Right ventricle myocardium inferior (tissue), 1 donor: ENCODE measurements at regions not wholly inside any gene's neighbourhood (a gene's known extent, or its start where the extent isn't known, plus 50 kb on each side); places are given as distances from the start of the nearest gene placed in this dataset.
A peak's percentile ranks its signal among the peaks of the same experiment; 100 is the strongest.

ENCODE experiments used
- ATAC-seq: fragments of 200-7000 bp; cut with Tn5 transposase; one replicate; pipeline ENCODE4 v1.9.1; 2020; ENCODE audit warnings: mild to moderate bottlenecking, moderate library complexity
- DNase-seq: peaks from one replicate; pipeline ENCODE4 v3.0.0; 2021; ENCODE audit errors: missing footprints
- intact Hi-C: fragments of 100-400 bp; cut with DNase I; formaldehyde crosslinking; loops from one replicate; pipeline ENCODE4 v1.11.0; 2022
- donor health status: DM: no; HTN: yes; CAD: no; lungs with severe emphysema.

DNA sequence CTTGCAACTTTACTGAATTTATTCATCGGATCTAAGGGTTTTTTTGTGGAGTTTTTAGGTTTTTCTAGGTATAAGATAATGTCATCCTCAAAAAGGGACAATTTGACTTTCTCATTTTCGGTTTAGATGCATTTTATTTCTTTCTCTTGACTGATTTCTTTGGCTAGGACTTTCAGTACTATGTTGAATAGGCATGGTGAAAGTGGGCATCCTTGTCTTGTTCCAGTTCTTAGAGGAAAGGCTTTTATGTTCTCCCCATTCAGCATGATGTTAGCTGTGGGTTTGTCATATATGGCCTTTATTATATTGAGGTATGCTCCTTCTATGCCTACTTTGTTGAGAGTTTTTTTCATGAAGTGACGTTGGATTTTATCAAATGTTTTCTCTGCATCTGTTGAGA lies 106.7 kb downstream of the FAM43A start:
- ATAC-seq: no peak
- intact Hi-C loops: no loop called here
- no peak for DNase-seq

DNA sequence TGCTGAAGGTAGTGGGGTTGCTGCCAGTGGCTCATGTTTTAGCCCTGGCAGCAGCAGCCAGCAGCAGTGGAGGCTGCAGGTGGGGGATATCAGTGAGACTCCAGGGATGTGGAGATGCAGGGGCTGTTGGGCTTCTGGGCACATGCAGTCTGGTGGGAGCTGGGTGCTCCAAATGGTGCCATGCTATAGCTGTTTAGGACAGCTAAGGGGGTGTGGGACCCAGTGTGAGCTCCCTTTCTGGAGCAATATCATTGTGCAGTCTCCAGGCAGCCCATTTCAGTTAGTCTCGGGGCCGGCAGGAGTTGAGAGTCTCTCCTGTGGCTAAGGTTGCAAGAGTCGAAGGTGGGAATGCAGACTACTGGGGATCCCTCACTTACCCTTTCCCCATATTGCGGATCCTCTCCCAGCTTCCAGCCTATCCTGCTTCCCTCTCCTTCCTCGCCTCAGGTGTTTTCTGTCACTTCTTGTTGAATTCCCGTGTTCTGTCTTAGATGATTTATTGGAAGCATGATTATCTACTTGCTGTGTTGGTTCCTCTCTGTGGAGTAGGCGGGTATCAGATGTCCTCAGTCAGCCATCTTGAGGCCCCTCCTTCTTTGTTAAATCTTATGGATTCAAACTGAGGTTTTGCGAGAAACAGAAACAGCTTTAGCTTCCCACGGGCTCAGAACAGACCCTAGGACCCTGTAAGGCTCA lies 112.0 kb downstream of the FAM43A start:
- intact Hi-C loops: no loop called here
- ATAC-seq (no peak), DNase-seq (no peak)

DNA sequence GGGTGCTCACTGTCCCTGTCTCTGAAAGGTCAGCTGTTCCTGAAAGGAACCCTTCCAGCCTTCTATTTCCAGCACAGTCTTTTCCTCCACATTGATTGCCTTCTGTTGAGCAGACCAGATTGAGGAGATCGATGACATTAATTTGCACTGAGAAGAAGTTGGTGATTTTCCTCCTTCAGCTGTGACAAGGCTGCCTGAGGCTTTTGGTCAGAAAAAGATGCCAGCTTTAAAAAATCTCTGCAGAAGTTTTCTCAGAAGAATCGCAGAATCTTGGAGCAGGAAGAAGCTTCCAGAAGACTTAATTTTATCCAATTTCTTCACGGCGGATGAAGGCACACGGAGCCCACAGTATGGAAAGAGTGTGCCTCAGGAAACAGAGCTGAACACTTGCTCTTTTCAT lies 112.8 kb downstream of the FAM43A start:
- ATAC-seq: no peak
- intact Hi-C loops: no loop called here
- DNase-seq: no peak

DNA sequence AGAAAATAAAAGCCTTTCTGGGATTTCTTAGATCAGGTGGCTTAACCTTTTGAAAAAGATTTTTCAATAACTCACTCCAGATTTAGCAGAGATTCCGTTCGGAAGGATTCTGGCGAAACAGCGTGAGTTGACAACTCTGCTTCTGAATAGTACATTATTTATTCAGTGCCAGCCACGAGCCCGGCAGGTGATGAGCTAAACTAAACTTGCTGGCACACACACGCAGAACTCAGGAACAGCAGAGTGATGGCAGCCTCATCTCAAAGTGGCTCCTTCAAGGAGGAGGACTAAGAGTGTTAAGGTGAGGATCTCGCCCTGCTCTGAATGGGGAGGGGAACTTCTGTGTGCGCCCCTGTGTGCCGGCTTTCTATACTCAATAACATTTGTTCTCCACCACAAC lies 114.3 kb downstream of the FAM43A start:
- DNase-seq: no peak
- intact Hi-C loops: no loop called here
- no peak for ATAC-seq

DNA sequence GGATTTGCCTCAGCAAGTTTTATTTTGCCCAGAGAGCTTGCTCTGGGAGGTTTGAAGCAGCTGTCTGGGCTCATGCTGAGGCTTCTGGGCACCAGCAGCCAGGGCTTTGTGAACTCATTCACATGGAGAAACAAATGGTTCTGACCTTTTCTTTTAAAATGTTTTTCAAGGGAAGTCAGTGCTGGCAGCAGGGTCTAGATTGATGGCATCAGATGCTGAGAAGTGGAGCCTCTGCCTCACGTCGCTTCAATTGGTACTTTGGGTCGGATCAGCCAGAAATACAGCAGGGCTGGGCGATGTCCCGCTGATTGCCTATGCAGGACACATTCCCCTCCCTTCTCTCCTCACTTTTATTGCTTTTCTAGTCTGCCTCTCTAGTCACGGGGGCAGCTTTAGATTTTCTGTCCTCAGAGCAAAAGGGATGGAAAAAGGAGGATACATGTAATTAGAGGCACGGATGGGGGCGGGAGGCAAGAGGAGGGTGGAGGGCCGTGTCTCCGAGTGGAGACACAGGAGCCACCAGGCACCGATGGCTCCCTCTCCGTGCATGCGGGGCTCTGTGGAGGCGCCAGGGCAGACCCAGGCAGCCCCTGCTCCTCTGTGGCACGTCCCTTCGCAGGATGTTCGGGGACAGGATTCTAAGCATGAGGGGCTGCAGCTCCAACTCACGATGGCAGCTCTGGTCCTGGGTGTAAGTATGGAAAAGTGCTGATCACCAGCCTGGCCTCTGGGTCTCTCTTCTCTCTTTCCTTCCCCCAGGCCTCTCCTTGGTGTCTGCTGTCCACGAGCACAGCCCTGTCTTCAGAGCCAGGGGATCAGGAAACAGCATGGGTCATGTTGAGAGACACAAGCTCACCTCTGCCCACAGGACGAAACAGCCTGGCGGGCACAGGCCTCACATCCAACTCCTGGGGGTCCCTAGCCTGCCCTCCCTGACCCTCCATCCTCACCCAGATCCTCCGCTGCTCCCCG lies 116.1 kb downstream of the FAM43A start:
- ATAC-seq: no peak
- DNase-seq: no peak
- intact Hi-C loops: no loop called here

DNA sequence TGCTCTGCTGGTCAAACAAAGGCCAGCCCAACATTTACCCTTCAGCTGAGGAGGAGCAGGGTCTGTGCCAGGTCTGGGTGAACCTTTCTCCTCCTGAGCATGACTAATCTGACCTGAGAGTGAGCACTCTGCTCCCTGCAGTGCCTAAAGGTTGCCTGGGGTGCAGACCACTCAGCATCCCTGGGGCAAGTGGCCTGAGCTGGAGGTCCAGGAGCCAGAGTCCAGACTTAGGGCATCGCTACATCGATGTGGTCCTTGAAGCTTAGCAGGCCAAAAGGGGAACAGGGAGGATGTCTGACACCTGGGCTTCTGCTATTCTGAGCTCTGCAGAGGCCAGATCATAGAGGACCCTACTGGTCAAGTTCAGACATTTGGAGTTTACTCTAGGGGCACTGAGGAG lies 119.1 kb downstream of the FAM43A start:
- DNase-seq (no peak), ATAC-seq (no peak)
- intact Hi-C loops: no loop called here

DNA sequence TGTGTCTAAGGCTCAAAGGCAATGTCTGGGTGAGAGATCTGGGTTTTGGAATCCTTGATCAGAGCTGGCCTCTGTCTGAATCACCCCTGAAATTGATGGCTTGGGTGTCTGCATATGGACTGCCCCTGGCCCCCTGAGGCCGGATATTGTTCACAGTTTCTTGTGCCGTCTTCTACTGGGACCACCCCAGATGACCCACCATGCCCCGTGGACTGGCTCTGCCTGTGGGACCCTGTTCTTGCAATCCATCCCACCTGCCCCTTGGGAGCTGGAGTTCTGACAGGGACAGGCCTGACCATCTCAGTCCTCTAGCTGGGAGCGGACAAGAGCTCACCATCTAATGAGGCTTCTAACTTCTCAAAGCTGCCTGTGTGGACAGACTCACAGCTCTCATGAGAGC lies 119.9 kb downstream of the FAM43A start:
- intact Hi-C loops: no loop called here
- ATAC-seq: no peak
- no peak for DNase-seq

DNA sequence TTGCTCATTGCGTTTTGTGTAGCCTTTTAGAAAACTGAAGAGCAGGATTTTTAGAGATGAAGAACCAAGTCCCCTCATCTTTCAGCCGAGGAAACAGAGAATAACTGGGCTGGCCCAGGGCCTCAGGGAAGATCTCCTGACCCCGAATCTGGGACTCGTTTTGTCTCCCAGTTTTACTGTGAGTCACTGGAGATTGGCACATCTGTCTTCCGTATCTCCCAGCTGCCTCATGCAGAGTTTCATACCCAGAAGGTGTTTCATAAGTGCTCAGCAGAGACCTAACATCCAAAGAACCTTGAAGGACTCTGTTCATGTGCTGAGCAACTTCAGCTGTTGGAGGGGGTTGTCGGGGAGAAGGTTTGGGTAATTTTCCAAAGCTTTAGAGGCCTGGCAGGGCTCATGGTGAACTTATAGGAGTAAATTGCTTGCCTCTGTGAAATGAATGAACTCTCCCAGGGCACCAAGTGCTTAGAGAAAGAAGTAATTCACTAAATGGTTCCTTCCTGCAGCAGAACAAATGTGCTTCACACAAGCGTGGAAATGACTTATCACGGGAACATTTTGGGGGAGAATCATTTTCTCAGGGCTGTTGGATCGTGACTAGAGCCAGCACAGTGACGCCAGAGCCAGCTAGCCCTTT lies 121.4 kb downstream of the FAM43A start:
- intact Hi-C loops: no loop called here
- DNase-seq (no peak), ATAC-seq (no peak)

DNA sequence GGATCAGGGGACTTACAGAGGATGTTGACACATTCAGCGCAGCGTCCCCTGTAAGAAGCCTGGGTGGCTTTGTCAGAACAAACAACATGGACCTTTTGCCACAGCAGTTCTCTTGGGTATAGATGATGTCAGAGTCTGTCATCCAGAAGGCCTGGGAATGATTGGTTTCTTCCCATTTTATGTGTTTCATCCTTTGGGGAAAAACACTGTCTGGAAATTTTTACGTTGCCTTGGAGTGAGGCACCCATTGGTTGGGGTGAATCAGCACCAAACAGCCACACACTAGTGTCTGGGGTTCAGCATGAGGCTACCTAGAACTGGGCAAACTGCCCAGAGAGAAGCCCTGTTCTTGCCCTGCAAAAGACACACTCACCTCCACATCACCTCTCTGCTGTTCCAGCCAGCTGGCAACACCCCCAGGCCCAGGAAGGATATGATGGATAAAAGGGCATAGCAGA lies 123.0 kb downstream of the FAM43A start:
- intact Hi-C loops: no loop called here
- no peak for DNase-seq
- ATAC-seq: no peak

DNA sequence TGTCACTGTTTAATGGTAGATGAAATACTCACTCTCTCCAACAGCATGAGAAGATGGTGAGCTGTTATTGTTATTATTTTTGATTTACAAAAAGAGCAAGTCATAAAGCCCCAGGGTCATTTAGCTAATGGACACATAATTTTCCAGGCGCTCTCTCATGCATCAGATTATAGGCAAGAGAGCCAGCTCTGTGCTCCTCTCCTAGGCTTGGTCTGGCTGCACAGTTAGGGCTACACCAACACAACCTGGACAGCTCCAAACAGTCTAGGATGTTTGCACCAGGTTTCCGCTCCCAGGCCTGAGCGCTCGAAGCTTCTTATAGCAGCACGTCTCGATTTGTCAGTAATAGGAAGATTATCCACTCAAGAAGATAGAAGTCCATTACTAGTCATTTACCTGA lies 123.7 kb downstream of the FAM43A start:
- ATAC-seq (no peak), DNase-seq (no peak)
- intact Hi-C loops: no loop called here

DNA sequence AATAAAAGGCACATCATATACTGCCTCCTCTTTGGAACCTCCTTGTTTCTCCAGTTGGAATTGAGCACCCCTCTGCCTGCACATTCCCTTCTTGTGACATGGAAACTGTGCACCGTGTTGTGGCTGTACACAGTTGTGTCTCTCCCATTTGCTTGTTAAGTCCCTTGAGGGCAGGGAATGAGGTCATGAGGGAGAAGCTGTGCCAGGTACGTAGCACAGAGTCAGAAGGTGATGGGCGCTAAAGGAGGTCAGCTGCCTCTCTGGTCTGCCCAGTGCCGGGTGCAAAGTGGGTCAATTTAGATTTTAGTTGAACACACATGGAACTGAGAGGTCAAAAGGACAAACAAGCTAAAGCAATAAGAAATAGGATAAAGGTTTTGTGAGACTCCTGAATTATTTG lies 124.4 kb downstream of the FAM43A start:
- no peak for ATAC-seq
- intact Hi-C loops: no loop called here

DNA sequence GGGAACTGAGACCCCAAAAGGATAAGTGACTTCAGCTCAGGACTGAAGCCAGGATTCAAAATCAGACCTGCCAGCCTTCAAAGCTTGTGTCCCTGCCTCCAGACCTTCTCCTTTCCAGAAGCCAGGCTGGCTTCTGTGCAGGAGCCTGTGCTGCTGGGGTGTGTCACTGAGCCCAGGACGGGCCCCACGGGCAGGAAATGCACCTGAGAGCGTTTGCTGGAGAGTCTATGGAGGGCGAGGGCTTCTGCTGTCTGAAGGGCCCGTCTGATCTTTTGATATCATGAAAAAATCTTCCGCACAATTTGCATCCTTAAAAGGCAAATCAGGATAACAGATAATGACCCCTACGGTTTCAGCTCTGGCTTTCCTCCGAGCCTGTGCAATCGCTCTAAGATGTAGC lies 125.4 kb downstream of the FAM43A start:
- no peak for ATAC-seq
- DNase-seq: no peak
- intact Hi-C loops: no loop called here

More for the DNA sequence above, 124.4 kb downstream of the FAM43A start:
- DNase-seq: no peak

DNA sequence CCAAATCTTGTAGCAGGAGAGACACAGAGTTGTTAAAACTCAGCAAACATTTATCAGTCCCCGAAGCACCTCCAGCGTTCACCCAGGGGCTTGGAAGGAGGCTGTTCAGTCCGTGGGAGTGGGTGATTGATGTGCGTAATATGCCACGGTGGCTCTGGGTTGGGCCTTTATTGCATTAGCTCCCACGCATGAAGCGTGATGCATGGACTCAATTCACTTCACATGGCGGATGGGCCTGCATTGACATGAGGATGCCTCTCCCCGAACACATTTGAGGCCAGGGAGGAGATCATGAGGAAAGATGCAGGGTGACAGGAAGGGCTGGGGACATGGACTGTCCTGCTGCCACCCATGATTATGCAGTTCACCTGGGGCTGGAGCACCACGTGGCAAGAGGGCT lies 126.5 kb downstream of the FAM43A start:
- intact Hi-C loops: no loop called here
- ATAC-seq: no peak

DNA sequence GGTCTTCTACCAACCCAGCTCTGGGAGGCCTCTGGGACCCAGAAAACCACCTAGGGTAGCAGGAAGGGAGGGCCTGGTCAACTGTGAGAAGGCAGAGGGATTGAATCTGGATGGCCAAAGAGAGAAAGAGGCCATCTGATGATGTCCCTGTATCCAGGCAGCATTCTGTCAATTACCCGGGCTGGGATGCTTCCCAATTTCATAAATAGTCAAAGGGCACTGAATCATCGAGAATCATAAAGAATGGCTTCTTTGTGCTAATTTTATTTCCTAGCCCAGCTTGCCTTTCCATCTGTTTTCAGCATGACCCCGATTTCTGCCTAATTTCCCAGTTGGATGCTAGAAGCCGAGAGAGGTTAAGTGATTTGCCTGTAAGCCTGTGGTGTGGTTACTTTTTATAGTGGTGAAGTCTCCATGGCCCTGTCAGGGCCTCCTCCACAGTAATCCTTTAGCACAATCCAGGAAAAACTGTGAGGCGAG lies 129.2 kb downstream of the FAM43A start:
- DNase-seq (no peak), ATAC-seq (peak; percentile 72)

More for the DNA sequence above, 126.5 kb downstream of the FAM43A start:
- no peak for DNase-seq

DNA sequence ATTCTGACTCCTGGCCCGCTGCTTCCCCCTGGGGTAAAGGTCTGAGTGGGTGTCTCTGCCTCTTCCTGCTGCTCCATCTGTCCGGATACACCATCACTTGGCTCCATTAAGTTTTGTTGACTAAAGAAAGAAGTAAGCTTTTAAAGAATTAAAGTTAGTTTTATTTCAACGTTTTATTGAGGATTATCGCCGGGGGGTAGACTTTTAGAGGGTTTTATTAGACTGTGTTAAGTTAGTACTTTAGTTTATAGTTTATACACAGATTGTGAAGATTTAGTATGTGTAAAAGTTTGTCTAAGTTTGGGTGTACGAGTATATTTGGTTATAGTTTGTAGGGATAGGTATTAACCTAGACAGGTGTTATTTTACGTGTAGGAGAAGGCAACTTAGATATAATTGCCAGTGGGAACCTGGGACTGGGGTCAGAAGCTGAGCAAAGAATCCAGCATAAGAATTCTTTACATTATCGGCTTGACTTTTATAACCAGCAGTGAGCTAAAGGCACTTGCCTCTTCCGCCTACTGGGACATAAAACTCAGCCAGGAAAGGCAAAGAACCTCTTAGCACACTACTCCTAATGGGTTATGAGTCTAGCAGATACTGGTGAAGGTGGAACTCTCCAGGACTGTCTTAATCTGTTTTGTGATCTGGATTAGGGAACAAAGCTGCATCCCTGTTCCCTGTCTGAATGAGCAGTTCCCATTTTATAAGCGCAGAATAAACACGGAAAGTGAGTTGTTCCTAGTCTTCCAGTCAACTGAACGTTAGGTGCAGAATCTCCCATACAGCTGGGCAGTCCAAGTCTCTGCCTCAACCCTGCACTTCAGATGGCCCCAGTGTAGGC lies 131.3 kb downstream of the FAM43A start:
- intact Hi-C loops: no loop called here
- ATAC-seq: no peak
- DNase-seq: no peak

More for the DNA sequence above, 129.2 kb downstream of the FAM43A start:
- intact Hi-C loops: no loop called here

DNA sequence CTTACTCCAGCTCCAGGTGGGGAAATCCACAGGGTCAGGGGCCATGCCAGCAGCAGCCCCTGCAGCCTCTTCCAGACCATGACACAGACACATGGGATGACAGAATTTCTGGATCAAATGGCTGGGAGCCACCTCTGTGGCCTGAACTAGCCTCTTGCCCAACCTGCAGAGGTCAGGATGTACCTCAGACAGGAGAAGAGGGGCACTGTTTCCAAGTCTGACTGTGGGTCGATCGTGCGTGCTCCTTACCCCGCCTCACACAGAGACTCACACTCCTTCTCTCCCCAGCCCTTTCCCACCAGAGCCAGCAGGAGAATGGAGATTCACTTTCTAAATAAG lies 131.9 kb downstream of the FAM43A start:
- no peak for DNase-seq
- no peak for ATAC-seq
- intact Hi-C loops: no loop called here

DNA sequence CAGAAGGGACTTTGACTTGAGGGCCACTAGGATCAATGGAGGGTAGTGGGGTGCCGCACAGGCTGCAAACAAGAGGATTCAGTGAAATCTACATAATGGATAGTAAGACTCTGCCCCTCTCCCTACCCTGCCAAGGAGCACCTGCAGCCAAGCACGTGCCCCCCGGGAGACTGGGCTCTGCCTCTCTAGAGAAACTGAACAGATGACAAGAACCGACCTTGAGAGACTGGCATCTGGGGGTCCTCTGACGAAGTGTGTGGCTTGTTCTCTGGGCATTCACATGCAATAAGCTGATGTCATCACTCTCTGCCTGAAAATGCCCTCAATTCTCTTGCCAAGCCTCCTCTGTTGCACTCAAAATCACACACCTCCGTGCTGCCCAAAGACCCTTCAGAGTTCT lies 132.3 kb downstream of the FAM43A start:
- intact Hi-C loops: no loop called here
- ATAC-seq: no peak
- DNase-seq: no peak

DNA sequence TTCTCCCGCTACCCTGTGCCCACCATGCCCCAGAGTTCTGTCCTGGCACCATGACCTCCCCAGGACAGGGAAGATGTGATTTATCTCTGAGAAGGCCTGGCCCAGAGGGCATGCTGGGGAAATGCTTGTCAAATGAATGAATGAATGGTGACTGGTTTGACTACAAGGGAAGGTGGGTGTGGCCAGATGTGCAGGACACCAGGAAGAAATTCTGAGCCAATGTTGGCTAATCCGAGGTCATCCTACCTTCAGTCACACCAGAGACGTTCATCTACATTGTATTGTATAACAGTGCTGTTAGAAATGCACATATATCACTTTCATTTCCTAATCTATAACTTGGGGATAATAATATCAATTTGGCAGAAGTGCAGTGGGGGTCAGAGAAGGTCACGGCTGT lies 138.4 kb downstream of the FAM43A start:
- ATAC-seq (no peak), DNase-seq (no peak)
- intact Hi-C loops: loop anchor here (5.0 kb wide), 1 partner anchor 37 kb away; no protein-coding TSS in a partner anchor

DNA sequence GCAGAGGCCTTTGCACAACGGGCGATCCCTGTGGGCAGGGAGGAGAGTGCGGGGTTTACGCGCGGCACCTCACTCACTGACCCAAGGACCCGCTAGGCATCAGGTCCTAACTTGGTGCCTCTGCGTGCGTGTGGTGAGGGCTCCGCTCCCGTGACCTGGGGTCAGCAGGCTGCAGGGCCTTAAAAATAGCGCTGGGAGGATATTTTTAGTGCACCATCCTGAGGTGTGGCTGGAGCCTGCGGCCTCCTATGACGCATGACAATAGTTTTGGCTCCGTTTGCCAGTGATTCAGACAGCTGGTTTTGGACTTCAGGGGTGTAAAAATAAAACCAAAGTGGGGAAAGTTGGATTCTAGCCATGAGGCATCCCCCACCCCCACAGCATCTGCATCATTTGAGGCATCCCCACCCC lies 139.0 kb downstream of the FAM43A start:
- intact Hi-C loops: loop anchor here (5.0 kb wide), 2 partner anchors 37 to 43 kb away; no protein-coding TSS in a partner anchor
- ATAC-seq: peak; percentile 92
- DNase-seq: no peak
